ENCODE measurements at regions not wholly inside any gene's neighbourhood (a gene's known extent, or its start where the extent isn't known, plus 50 kb on each side); places are given as distances from the start of the nearest gene placed in this dataset.

GRCh38 chr13:83024955-83025594, 857.2 kb downstream of the SLITRK1 start:
- TF ChIP-seq, protein P1, sequence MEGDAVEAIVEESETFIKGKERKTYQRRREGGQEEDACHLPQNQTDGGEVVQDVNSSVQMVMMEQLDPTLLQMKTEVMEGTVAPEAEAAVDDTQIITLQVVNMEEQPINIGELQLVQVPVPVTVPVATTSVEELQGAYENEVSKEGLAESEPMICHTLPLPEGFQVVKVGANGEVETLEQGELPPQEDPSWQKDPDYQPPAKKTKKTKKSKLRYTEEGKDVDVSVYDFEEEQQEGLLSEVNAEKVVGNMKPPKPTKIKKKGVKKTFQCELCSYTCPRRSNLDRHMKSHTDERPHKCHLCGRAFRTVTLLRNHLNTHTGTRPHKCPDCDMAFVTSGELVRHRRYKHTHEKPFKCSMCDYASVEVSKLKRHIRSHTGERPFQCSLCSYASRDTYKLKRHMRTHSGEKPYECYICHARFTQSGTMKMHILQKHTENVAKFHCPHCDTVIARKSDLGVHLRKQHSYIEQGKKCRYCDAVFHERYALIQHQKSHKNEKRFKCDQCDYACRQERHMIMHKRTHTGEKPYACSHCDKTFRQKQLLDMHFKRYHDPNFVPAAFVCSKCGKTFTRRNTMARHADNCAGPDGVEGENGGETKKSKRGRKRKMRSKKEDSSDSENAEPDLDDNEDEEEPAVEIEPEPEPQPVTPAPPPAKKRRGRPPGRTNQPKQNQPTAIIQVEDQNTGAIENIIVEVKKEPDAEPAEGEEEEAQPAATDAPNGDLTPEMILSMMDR (IDR thresholded peaks at IDR 0.05; ENCODE audit: low read depth, low read length), result no peak
- no peak overlapping the region for H3K4me3 ChIP-seq (ENCODE audit: low read depth, low read length)

DNA sequence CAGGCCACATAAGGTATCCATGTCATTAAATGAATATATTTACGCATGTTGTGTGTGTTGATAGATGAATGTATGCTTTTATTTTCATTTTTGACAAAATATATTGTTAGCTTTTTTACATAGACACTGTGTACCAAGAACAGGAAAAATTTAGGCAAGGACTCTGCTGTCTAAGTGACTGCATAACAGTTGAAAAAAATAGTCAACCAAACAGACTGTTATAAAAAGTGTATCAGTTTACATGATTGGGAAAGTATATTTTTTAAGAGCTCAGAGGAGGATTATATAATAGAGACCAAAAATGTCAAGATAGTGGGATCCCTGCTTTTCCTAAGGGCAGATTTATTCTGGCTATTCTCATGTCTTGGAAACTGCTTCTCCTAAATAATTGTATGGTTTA, 858.0 kb downstream of the SLITRK1 start:
- TF ChIP-seq, protein P1 (IDR thresholded peaks at IDR 0.05; ENCODE audit: low read depth, low read length), result no peak
- no peak overlapping the region for H3K4me3 ChIP-seq (ENCODE audit: low read depth, low read length)

GRCh38 chr13:83019986-83020385, 862.3 kb downstream of the SLITRK1 start:
- TF ChIP-seq, protein P1 (IDR thresholded peaks at IDR 0.05; ENCODE audit: low read depth, low read length), result no peak
- no peak overlapping the region for H3K4me3 ChIP-seq (ENCODE audit: low read depth, low read length)

DNA sequence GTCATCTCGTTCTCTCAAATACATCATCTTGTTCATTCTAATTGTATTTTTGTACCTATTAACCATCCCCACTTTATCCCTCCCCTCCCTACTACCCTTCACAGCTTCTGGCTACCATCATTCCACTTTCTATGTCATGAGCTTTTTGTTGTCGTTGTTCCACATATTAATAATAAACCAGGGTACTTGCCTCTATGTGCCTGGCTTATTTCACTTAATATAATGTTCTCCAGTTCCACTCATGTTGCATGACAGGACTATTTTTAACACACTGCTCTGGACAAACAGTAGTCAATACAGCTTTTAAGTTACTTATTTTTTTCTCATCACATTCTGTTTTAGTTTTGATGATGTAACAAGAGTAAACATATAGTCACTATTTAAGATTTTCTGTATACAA, 872.3 kb downstream of the SLITRK1 start:
- TF ChIP-seq, protein P1 (IDR thresholded peaks at IDR 0.05; ENCODE audit: low read depth, low read length), result no peak

GRCh38 chr13:83008212-83008929, 873.9 kb downstream of the SLITRK1 start:
- TF ChIP-seq, protein P1 (IDR thresholded peaks at IDR 0.05; ENCODE audit: low read depth, low read length), result no peak
- H3K4me3 ChIP-seq (ENCODE audit: low read depth, low read length), result no peak overlapping the region

More for the DNA sequence above, 872.3 kb downstream of the SLITRK1 start:
- no peak overlapping the region for H3K4me3 ChIP-seq (ENCODE audit: low read depth, low read length)

- TF ChIP-seq, protein P1 (IDR thresholded peaks at IDR 0.05; ENCODE audit: low read depth, low read length), result no peak
- H3K4me3 ChIP-seq (ENCODE audit: low read depth, low read length), result no peak overlapping the region
Observed at GRCh38 chr13:83007226-83007625, 875.0 kb downstream of the SLITRK1 start.

GRCh38 chr13:83003185-83003584, 879.1 kb downstream of the SLITRK1 start:
- TF ChIP-seq, protein P1 (IDR thresholded peaks at IDR 0.05; ENCODE audit: low read depth, low read length), result no peak
- no peak overlapping the region for H3K4me3 ChIP-seq (ENCODE audit: low read depth, low read length)

Measured in WI38 (cell line).